ENCODE measurements at regions not wholly inside any gene's neighbourhood (a gene's known extent, or its start where the extent isn't known, plus 50 kb on each side); places are given as distances from the start of the nearest gene placed in this dataset.
"Not testable (repeated sequence)": the region's sequence is repeated elsewhere in the genome, so short reads cannot be mapped to it uniquely, and the experiment has no call there.

GRCh38 chr2:145750612-145751011 is 1230.7 kb upstream of the ZEB2 start:
- no peak for DNase-seq (ENCODE audit: low read depth in 4 of 4, low spot score in 1 of 4)

GRCh38 chr2:145750144-145750543 is 1230.2 kb upstream of the ZEB2 start:
- DNase-seq (ENCODE audit: low read depth in 4 of 4, low spot score in 1 of 4): no peak

GRCh38 chr2:145749556-145749955 is 1229.6 kb upstream of the ZEB2 start:
- DNase-seq (ENCODE audit: low read depth in 4 of 4, low spot score in 1 of 4): no peak

GRCh38 chr2:145748927-145749326 is 1229.0 kb upstream of the ZEB2 start:
- no peak for DNase-seq (ENCODE audit: low read depth in 4 of 4, low spot score in 1 of 4)

- DNase-seq (ENCODE audit: low read depth in 4 of 4, low spot score in 1 of 4): no peak
These were observed 1227.8 kb upstream of the ZEB2 start for GRCh38 chr2:145747715-145748114.

GRCh38 chr2:145745387-145745721 is 1225.4 kb upstream of the ZEB2 start:
- not testable (repeated sequence) for DNase-seq (ENCODE audit: low read depth in 4 of 4, low spot score in 1 of 4)

GRCh38 chr2:145744541-145745386 is 1224.8 kb upstream of the ZEB2 start:
- no peak for DNase-seq (ENCODE audit: low read depth in 4 of 4, low spot score in 1 of 4)

GRCh38 chr2:145743011-145743410 is 1223.1 kb upstream of the ZEB2 start:
- no peak for DNase-seq (ENCODE audit: low read depth in 4 of 4, low spot score in 1 of 4)

GRCh38 chr2:145741636-145742035 is 1221.7 kb upstream of the ZEB2 start:
- DNase-seq (ENCODE audit: low read depth in 4 of 4, low spot score in 1 of 4): no peak

- DNase-seq (ENCODE audit: low read depth in 4 of 4, low spot score in 1 of 4): no peak
These were observed 1221.3 kb upstream of the ZEB2 start for GRCh38 chr2:145741181-145741580.

- no peak for DNase-seq (ENCODE audit: low read depth in 4 of 4, low spot score in 1 of 4)
These were observed 1220.4 kb upstream of the ZEB2 start for GRCh38 chr2:145740302-145740701.

- DNase-seq (ENCODE audit: low read depth in 4 of 4, low spot score in 1 of 4): no peak
These were observed 1219.8 kb upstream of the ZEB2 start for GRCh38 chr2:145739681-145740080.

- no peak for DNase-seq (ENCODE audit: low read depth in 4 of 4, low spot score in 1 of 4)
These were observed 1217.0 kb upstream of the ZEB2 start for GRCh38 chr2:145736871-145737270.

GRCh38 chr2:145731467-145731866 is 1211.5 kb upstream of the ZEB2 start:
- no peak for DNase-seq (ENCODE audit: low read depth in 4 of 4, low spot score in 1 of 4)

GRCh38 chr2:145729993-145730770 is 1210.3 kb upstream of the ZEB2 start:
- DNase-seq (ENCODE audit: low read depth in 4 of 4, low spot score in 1 of 4): no peak

- no peak for DNase-seq (ENCODE audit: low read depth in 4 of 4, low spot score in 1 of 4)
These were observed 1209.6 kb upstream of the ZEB2 start for GRCh38 chr2:145729481-145729880.

- DNase-seq (ENCODE audit: low read depth in 4 of 4, low spot score in 1 of 4): no peak
These were observed 1208.6 kb upstream of the ZEB2 start for GRCh38 chr2:145728511-145728910.

GRCh38 chr2:145725876-145726275 is 1206.0 kb upstream of the ZEB2 start:
- no peak for DNase-seq (ENCODE audit: low read depth in 4 of 4, low spot score in 1 of 4)

GRCh38 chr2:145724311-145724898 is 1204.5 kb upstream of the ZEB2 start:
- DNase-seq (ENCODE audit: low read depth in 4 of 4, low spot score in 1 of 4): no peak

- no peak for DNase-seq (ENCODE audit: low read depth in 4 of 4, low spot score in 1 of 4)
These were observed 1204.0 kb upstream of the ZEB2 start for GRCh38 chr2:145723872-145724271.

- no peak for DNase-seq (ENCODE audit: low read depth in 4 of 4, low spot score in 1 of 4)
These were observed 1201.8 kb upstream of the ZEB2 start for GRCh38 chr2:145721681-145722080.

- no peak for DNase-seq (ENCODE audit: low read depth in 4 of 4, low spot score in 1 of 4)
These were observed 1195.7 kb upstream of the ZEB2 start for GRCh38 chr2:145715601-145716000.

All from stimulated activated CD4-positive, alpha-beta T cell treated with anti-CD3 and anti-CD28 coated beads, Interleukin-1b, Interleukin-23, amount 100 ng/mL, for 24 hours (primary cell).